OCI-LY3 (cell line): ENCODE measurements at regions not wholly inside any gene's neighbourhood (a gene's known extent, or its start where the extent isn't known, plus 50 kb on each side); places are given as distances from the start of the nearest gene placed in this dataset.

Experiments used
- H2AFZ ChIP-seq: fragments of 200-600, 300-600 bp; shearing (Covaris generic); 2 replicates; pipeline ENCODE4 v1.6.0; 2014; ENCODE audit warnings: antibody characterized with exemption, low read depth, low read length
- H3K27ac ChIP-seq: fragments of 200-600, 300-600 bp; sonication (generic); 2 replicates; pipeline ENCODE4 v1.5.1; 2014; ENCODE audit warnings: mild to moderate bottlenecking, low read length, moderate library complexity, mixed read lengths
- H3K27me3 ChIP-seq: fragments of 200-600, 300-600 bp; sonication (generic); 2 replicates; pipeline ENCODE4 v1.6.1; 2014; ENCODE audit warnings: low read depth, low read length, mixed read lengths
- H3K36me3 ChIP-seq: fragments of 200-600, 300-600 bp; sonication (generic); replicated peaks from 2 replicates; pipeline ENCODE3; 2014; ENCODE audit warnings: low read depth, low read length, mixed read lengths
- H3K4me1 ChIP-seq: fragments of 300-600, 200-600 bp; sonication (generic); 2 replicates; pipeline ENCODE4 v1.6.1; 2014; ENCODE audit warnings: low read length, mixed read lengths
- H3K4me2 ChIP-seq: fragments of 200-600, 300-600 bp; sonication (generic); 2 replicates; pipeline ENCODE4 v1.6.1; 2014; ENCODE audit warnings: low read length, mixed read lengths
- H3K4me3 ChIP-seq: fragments of 300-600, 200-600 bp; sonication (generic); 2 replicates; pipeline ENCODE4 v1.5.1; 2014; ENCODE audit warnings: antibody characterized with exemption, mild to moderate bottlenecking, low read length, moderate library complexity
- H3K79me2 ChIP-seq: fragments of 300-600, 200-600 bp; shearing (Covaris generic); 2 replicates; pipeline ENCODE4 v1.6.1; 2014; ENCODE audit warnings: mild to moderate bottlenecking, low read length, mixed read lengths
- H3K9ac ChIP-seq: fragments of 300-600, 200-600 bp; shearing (Covaris generic); 2 replicates; pipeline ENCODE4 v1.6.0; 2014; ENCODE audit warnings: mild to moderate bottlenecking, low read length, moderate library complexity
- H3K9me3 ChIP-seq: fragments of 200-600, 300-600 bp; shearing (Covaris generic); 2 replicates; pipeline ENCODE4 v1.6.1; 2014; ENCODE audit warnings: low read length, mixed read lengths; ENCODE audit not compliant: insufficient read depth
- H4K20me1 ChIP-seq: fragments of 200-600, 300-600 bp; sonication (generic); 2 replicates; pipeline ENCODE4 v1.6.1; 2016; ENCODE audit warnings: low read length, mixed read lengths; ENCODE audit not compliant: insufficient read depth
- CTCF ChIP-seq: fragments of 200-600, 300-600 bp; sonication (generic); IDR thresholded peaks from 2 replicates; pipeline ENCODE4 v1.5.1; 2014; ENCODE audit warnings: antibody characterized with exemption, low read length, low read depth
- EZH2phosphoT487 ChIP-seq: fragments of 200-600 bp; shearing (Covaris generic); IDR thresholded peaks from 2 replicates; pipeline ENCODE4 v1.6.1; 2018; ENCODE audit warnings: antibody characterized with exemption, mixed run types, low read depth

GRCh38 chr16:8286348-8286747 is 304.0 kb downstream of the TMEM114 start:
- H2AFZ ChIP-seq: no peak overlapping the region
- H3K27me3 ChIP-seq: peaks cover 3% of the 10 kb centered on the region; the same call in 1 of the 2 replicates
- no peaks in the 10 kb centered on the region for H3K79me2 ChIP-seq
- H3K9ac ChIP-seq: no peak overlapping the region
- no peak overlapping the region for H3K27ac ChIP-seq
- H3K9me3 ChIP-seq: no peaks in the 10 kb centered on the region
- no peak overlapping the region for H3K4me2 ChIP-seq
- H3K4me1 ChIP-seq: no peaks in the 10 kb centered on the region
- TF ChIP-seq EZH2phosphoT487: no peak
- no peak for TF ChIP-seq CTCF
- H4K20me1 ChIP-seq: no peaks in the 10 kb centered on the region
- H3K36me3 ChIP-seq: no peaks in the 10 kb centered on the region
- no peak overlapping the region for H3K4me3 ChIP-seq

- Histone ChIP-seq H3K9me3 (no peaks in the 10 kb centered on the region), H3K4me3 (no peak overlapping the region), H3K27me3 (peaks cover 3% of the 10 kb centered on the region; the same call in 1 of the 2 replicates), H3K4me1 (no peaks in the 10 kb centered on the region), H3K79me2 (no peaks in the 10 kb centered on the region), H4K20me1 (no peaks in the 10 kb centered on the region), H2AFZ (no peak overlapping the region), H3K36me3 (no peaks in the 10 kb centered on the region), H3K9ac (no peak overlapping the region), H3K4me2 (no peak overlapping the region), H3K27ac (no peak overlapping the region)
- TF ChIP-seq EZH2phosphoT487: no peak
- TF ChIP-seq CTCF: no peak
Observed at GRCh38 chr16:8283195-8283594, 307.1 kb downstream of the TMEM114 start.

GRCh38 chr16:8278031-8278580 is 312.2 kb downstream of the TMEM114 start:
- H4K20me1 ChIP-seq: no peaks in the 10 kb centered on the region
- H3K27me3 ChIP-seq: no peaks in the 10 kb centered on the region
- no peak overlapping the region for H3K4me3 ChIP-seq
- no peaks in the 10 kb centered on the region for H3K9me3 ChIP-seq
- no peak overlapping the region for H3K9ac ChIP-seq
- no peaks in the 10 kb centered on the region for H3K36me3 ChIP-seq
- no peaks in the 10 kb centered on the region for H3K79me2 ChIP-seq
- TF ChIP-seq EZH2phosphoT487: no peak
- TF ChIP-seq CTCF: no peak
- H2AFZ ChIP-seq: no peak overlapping the region
- no peak overlapping the region for H3K27ac ChIP-seq
- H3K4me2 ChIP-seq: no peak overlapping the region
- H3K4me1 ChIP-seq: no peaks in the 10 kb centered on the region

GRCh38 chr16:8271344-8271743 is 319.0 kb downstream of the TMEM114 start:
- TF ChIP-seq EZH2phosphoT487: no peak
- TF ChIP-seq CTCF: no peak
- Histone ChIP-seq H3K27ac (no peak overlapping the region), H2AFZ (no peak overlapping the region)

More at GRCh38 chr16:8271344-8271743, 319.0 kb downstream of the TMEM114 start:
- Histone ChIP-seq H3K36me3 (no peaks in the 10 kb centered on the region), H4K20me1 (no peaks in the 10 kb centered on the region), H3K9ac (no peak overlapping the region), H3K4me2 (no peak overlapping the region), H3K9me3 (no peaks in the 10 kb centered on the region), H3K27me3 (no peaks in the 10 kb centered on the region), H3K79me2 (no peaks in the 10 kb centered on the region), H3K4me1 (no peaks in the 10 kb centered on the region), H3K4me3 (no peak overlapping the region)
